Suprapubic skin (tissue), 4 donors: ENCODE measurements at regions not wholly inside any gene's neighbourhood (a gene's known extent, or its start where the extent isn't known, plus 50 kb on each side); places are given as distances from the start of the nearest gene placed in this dataset.

Source experiments
- DNase-seq, 2 donors: peaks; one replicate each; pipeline ENCODE4 v3.0.0-alpha.2; 2019; ENCODE audit warnings: low spot score in 2 of 2
- H3K27ac ChIP-seq: fragments of 200-600 bp; sonication (generic); one replicate; pipeline ENCODE4 v1.5.1; 2019
- H3K27me3 ChIP-seq: fragments of 200-600 bp; sonication (generic); one replicate; pipeline ENCODE4 v1.5.1; 2019
- H3K36me3 ChIP-seq: fragments of 200-600 bp; sonication (generic); one replicate; pipeline ENCODE4 v1.5.1; 2019
- H3K4me1 ChIP-seq: fragments of 200-600 bp; sonication (generic); one replicate; pipeline ENCODE4 v1.5.1; 2019
- H3K4me3 ChIP-seq: fragments of 200-600 bp; sonication (generic); one replicate; pipeline ENCODE4 v1.5.1; 2019; ENCODE audit warnings: mild to moderate bottlenecking
- H3K9me3 ChIP-seq: fragments of 200-600 bp; sonication (generic); one replicate; pipeline ENCODE4 v1.5.1; 2019
- CTCF ChIP-seq, 2 donors: fragments of 200-600 bp in 1 of 2; fragments of 450-650 bp in 1 of 2; sonication (generic) in 1 of 2; IDR thresholded peaks; one replicate each; pipeline ENCODE4 v1.5.1; 2016 to 2019; ENCODE audit warnings: antibody characterized with exemption in 2 of 2, mild to moderate bottlenecking in 1 of 2, moderate library complexity in 1 of 2
- EP300 ChIP-seq: sonication (generic); formaldehyde crosslinking; IDR thresholded peaks from one replicate; pipeline ENCODE4 v1.6.1; 2017; ENCODE audit warnings: antibody characterized with exemption
- POLR2A ChIP-seq, 2 donors: fragments of 450-650 bp; IDR thresholded peaks; one replicate each; pipeline ENCODE4 v1.6.1; 2017; ENCODE audit warnings: antibody characterized with exemption in 2 of 2, mild to moderate bottlenecking in 2 of 2, moderate library complexity in 2 of 2
- POLR2AphosphoS5 ChIP-seq, 3 donors: sonication (generic); formaldehyde crosslinking; IDR thresholded peaks; one replicate each; pipeline ENCODE4 v1.6.1; 2017; ENCODE audit warnings: antibody characterized with exemption in 3 of 3
- WGBS: methylation state at CpG from one replicate; pipeline ENCODE4 v1.1.5; 2018; 5-methylcytosine and 5-hydroxymethylcytosine counted together

DNA sequence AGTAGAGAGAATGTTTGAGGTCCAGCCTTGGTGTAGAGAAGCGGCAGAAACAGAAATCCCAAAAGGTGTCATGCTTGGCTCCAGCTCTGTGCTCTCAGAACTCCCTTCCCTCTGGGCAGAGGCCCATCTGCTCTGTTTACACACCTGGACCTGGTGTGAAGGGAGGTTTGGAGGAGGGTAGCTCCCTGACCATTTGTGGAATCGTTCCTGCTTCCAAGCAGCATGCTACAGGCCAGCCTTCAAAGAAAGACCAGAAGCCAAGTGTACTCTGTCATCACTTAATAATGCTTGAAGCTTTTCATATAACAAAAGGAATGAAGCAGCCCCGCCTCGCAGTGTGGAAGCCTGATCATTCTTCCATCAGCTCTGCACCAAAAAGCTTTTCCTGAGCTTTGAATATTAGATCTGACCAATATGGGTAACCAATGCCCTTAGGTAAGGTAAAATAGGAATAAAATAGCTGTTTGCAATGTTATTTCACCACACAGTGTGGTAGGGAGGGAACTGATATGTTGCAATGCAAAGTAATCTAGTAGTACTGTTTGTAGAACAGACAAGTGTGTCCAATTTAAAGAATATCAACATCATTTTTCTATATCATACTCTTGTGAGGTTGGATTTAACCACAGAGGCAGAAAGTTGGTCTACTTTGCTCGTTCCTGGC lies 63.3 kb downstream of the ZIC5 start:
- H3K4me1 ChIP-seq = no peaks in the 10 kb centered on the region
- H3K27me3 ChIP-seq = peaks cover 50% of the 10 kb centered on the region
- DNase-seq = no peak
- H3K27ac ChIP-seq = no peak overlapping the region
- WGBS = 65% methylated on average over 5 of the region's 5 CpGs
- no peaks in the 10 kb centered on the region for H3K9me3 ChIP-seq
- H3K36me3 ChIP-seq = no peaks in the 10 kb centered on the region
- H3K4me3 ChIP-seq = no peak overlapping the region
- no peak for TF ChIP-seq CTCF (IDR thresholded peaks at IDR 0.05)

DNA sequence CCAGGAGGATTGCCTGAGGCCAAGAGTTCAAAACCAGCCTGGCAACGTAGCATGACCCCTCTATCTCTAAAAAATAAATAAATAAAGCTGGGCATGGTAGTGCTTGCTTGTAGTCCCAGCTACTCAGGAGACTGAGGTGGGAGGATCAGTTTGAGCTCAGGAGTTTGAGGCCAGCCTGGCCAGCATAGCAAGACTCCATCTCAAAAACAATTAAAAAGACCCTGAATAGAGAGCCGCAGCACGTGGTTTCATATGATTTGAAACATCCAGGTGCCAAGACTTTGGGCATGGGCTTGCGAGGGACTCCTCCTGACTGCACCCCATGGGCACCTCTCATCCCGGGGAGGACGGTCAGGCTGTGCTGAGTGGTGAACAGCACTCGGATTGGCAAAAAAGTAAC lies 63.9 kb downstream of the ZIC5 start:
- H3K36me3 ChIP-seq = no peaks in the 10 kb centered on the region
- 91% methylated on average over 7 of the region's 7 CpGs for WGBS

GRCh38 chr13:99907038-99907437 lies 64.5 kb downstream of the ZIC5 start:
- DNase-seq = no peak
- Histone ChIP-seq H3K27me3 (peaks cover 48% of the 10 kb centered on the region), H3K27ac (no peak overlapping the region), H3K4me1 (no peaks in the 10 kb centered on the region), H3K4me3 (no peak overlapping the region), H3K9me3 (no peaks in the 10 kb centered on the region), H3K36me3 (no peaks in the 10 kb centered on the region)
- TF ChIP-seq EP300 (no peak), POLR2AphosphoS5 (IDR thresholded peaks at IDR 0.05) (no peak), POLR2A (IDR thresholded peaks at IDR 0.05) (no peak), CTCF (IDR thresholded peaks at IDR 0.05) (no peak)
- WGBS = 86% methylated on average over 2 of the region's 2 CpGs

More for the DNA sequence above, 63.9 kb downstream of the ZIC5 start:
- DNase-seq = no peak
- H3K4me1 ChIP-seq = no peaks in the 10 kb centered on the region
- H3K27ac ChIP-seq = no peak overlapping the region
- peaks cover 48% of the 10 kb centered on the region for H3K27me3 ChIP-seq
- no peak overlapping the region for H3K4me3 ChIP-seq
- TF ChIP-seq CTCF (IDR thresholded peaks at IDR 0.05) = no peak
- TF ChIP-seq POLR2AphosphoS5 (IDR thresholded peaks at IDR 0.05) = no peak
- TF ChIP-seq EP300 = no peak
- no peak for TF ChIP-seq POLR2A (IDR thresholded peaks at IDR 0.05)
- no peaks in the 10 kb centered on the region for H3K9me3 ChIP-seq

GRCh38 chr13:99905814-99906213 lies 65.8 kb downstream of the ZIC5 start:
- H3K4me3 ChIP-seq = no peak overlapping the region
- TF ChIP-seq EP300 = no peak
- TF ChIP-seq POLR2A (IDR thresholded peaks at IDR 0.05) = no peak
- no peak for TF ChIP-seq POLR2AphosphoS5 (IDR thresholded peaks at IDR 0.05)
- no peak for TF ChIP-seq CTCF (IDR thresholded peaks at IDR 0.05)
- no peak overlapping the region for H3K27ac ChIP-seq
- H3K4me1 ChIP-seq = no peaks in the 10 kb centered on the region
- H3K9me3 ChIP-seq = no peaks in the 10 kb centered on the region
- no peak for DNase-seq
- H3K36me3 ChIP-seq = no peaks in the 10 kb centered on the region
- H3K27me3 ChIP-seq = peaks cover 41% of the 10 kb centered on the region
- 84% methylated on average over 4 of the region's 4 CpGs for WGBS

GRCh38 chr13:99905224-99905623 lies 66.3 kb downstream of the ZIC5 start:
- WGBS = 68% methylated on average over 5 of the region's 5 CpGs
- H3K4me1 ChIP-seq = no peaks in the 10 kb centered on the region
- peaks cover 36% of the 10 kb centered on the region for H3K27me3 ChIP-seq
- no peaks in the 10 kb centered on the region for H3K36me3 ChIP-seq
- DNase-seq = no peak
- H3K9me3 ChIP-seq = no peaks in the 10 kb centered on the region
- no peak overlapping the region for H3K27ac ChIP-seq
- TF ChIP-seq EP300 (no peak), CTCF (IDR thresholded peaks at IDR 0.05) (no peak), POLR2A (IDR thresholded peaks at IDR 0.05) (no peak), POLR2AphosphoS5 (IDR thresholded peaks at IDR 0.05) (no peak)
- H3K4me3 ChIP-seq = no peak overlapping the region
